Renal cortex interstitium (tissue), 11 donors: ENCODE measurements at regions not wholly inside any gene's neighbourhood (a gene's known extent, or its start where the extent isn't known, plus 50 kb on each side); places are given as distances from the start of the nearest gene placed in this dataset.
A peak's percentile ranks its signal among the peaks of the same experiment; 100 is the strongest.
"Not testable (repeated sequence)": the region's sequence is repeated elsewhere in the genome, so short reads cannot be mapped to it uniquely, and the experiment has no call there.

Source experiments
- DNase-seq, 11 donors: peaks; one replicate each; pipeline ENCODE4 v3.0.0-alpha.2; 2013; ENCODE audit warnings: low read depth in 9 of 11, low spot score in 4 of 11; ENCODE audit errors: extremely low read depth in 1 of 11

DNA sequence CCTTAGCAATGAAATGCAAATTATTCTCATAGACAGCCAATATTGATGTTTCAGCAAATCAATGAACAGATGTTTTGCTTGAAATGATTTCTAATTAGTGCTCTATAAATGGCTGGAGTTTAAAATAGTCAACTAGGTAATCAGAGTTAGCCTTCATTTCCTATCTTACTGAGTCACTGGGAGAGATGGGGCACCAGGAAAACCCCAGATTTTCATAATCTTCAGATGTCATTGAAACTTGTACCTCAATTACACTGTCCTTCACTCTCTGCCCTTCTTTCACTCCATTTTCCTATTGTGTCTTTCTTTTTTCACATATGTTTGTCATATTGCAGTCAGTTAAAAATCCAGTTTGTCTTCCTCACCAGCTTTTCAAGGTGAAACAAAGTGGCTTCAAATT lies 92.7 kb downstream of the C12orf75 start:
- DNase-seq = no peak

DNA sequence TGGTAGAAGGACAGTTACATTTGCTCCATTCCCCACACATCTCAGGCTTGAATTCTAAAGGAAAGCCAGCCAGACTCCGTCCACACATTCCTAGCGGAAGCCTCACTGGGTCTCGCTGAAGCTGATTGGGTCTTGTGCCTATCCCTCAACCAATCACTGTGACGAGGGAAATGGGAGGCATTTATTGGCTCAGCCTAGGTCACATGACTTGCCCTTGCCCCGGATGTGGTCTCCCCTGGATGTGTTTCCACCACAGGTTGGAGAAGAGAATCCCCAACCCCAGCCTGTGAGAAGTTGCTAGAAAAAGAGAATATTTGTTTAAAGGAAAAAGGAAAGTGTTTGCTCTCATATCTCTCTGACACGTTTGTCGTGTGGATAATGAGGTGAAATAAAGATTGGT lies 93.4 kb downstream of the C12orf75 start:
- DNase-seq = no peak

DNA sequence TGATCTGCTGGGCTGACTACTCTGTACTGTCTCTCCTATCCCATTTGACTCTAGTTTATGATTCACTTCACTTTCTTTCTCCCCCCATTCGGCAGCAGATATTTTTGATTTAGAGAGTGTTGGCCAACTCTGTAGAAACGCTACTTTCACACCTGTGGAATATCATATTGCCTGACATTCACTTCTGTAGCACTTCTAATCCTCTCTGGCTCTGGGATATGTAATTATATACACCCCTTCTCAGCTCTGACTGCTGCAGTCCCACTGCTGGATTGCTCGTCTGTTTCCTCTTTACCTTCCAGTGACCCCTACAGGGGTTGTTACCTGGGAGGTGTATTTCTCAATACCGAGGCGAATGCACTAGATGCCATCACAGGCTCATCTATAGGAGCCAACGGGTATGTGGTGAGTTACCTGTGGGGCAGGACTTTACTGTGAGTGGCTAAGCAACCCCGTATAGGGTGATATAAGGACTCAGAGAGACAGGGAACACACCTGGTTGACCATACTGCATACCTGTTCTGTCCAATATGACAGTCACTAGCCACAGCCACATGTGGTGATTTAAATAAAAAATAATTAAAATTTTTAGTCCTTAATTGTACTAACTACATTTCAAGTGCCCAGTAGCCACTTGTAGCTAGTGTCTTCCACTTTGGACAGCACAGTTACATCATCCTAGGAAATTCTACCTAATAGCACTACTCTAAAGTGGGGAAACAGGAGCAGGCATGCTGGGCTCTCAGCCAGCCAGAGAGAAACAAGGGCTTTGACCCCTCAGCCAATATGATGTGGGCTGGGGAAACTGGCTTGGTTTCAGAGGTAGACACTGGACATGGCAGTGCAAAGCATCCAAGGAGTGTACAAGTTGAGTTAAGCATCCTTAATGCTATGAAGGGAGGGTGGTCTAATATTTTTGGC lies 95.0 kb downstream of the C12orf75 start:
- DNase-seq = no peak

DNA sequence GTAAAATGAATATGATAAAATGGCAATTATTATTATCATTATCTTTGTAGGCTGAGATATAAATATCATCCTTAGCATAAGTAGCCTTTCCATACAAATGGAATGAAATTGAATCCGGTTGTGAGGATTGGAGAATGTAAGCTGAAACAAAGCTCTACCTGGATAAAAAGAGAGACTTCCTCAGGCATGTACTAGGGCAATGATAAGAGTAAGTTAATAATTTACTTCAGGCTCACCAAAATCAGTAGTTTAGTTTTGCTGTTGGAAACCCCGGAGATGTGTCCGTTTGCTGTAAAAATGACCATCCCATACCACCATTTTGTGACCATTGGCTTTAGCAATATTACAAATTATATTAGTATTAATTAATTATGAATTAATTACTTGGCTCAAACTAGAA lies 96.3 kb downstream of the C12orf75 start:
- DNase-seq = no peak

DNA sequence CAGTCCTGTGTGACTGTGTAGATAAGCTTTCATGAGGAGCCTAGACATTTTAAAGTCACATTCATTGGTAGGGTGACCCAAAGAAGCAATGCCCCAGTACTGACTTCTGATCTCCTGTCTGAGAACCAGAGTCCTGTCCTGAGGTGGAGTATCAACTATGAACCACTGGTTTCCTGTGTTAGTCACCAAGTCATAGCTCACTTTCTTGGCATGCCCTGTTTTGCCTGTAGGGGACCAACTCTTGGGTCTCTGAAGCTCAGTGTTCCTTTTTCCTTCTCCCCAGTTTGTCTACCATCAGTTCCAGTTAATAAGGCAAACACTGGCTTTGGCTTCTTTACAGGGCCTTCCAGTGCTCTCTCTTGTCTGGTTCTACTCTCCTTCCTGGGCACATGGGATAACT lies 97.4 kb downstream of the C12orf75 start:
- DNase-seq = no peak

DNA sequence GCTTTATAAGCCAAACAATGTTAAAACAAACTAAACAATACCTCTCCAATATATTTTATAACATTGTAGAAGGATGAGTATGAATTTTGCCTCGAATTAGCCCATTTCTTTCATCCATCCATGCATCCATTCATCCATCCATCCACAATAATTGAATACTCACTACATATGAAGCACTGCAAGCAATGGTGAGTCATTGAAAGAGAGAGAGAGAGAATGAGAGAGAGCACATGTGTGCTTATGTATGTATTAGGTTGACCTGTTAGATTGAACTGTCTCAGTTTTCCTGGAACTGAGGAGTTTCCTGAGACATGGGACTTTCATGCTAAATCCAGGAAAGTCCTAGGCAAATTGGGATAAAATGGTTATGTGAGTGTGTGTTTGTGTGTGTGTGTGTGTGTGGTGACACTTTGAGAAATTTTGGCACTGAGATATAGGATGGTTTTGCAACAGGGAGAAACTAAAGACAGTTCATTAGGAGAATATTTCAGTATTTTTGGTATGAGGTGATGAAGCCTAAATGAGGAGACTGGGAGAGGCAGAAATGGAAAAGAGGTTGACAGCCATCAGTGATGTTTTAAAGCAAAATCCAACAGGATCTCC lies 98.4 kb downstream of the C12orf75 start:
- no peak for DNase-seq

DNA sequence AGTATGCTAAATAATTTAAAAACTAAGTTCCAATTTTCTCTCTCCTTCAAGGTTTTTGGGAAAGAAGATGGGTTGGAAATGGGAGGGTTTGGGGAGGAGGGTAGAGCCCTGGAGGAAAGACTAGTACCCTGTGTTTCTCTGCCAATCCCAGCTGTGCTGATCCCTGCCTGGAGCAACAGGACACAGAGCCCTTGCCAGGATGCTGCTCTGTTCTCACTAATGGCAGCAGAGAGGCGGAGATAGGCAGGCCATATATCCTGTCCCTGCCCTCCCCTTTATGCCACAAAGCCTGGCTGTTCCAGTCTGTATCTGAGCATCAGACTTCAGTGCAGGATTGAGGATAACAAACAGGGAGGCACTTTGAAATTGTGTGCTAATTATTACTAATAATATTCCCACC lies 99.0 kb downstream of the C12orf75 start:
- DNase-seq = no peak

DNA sequence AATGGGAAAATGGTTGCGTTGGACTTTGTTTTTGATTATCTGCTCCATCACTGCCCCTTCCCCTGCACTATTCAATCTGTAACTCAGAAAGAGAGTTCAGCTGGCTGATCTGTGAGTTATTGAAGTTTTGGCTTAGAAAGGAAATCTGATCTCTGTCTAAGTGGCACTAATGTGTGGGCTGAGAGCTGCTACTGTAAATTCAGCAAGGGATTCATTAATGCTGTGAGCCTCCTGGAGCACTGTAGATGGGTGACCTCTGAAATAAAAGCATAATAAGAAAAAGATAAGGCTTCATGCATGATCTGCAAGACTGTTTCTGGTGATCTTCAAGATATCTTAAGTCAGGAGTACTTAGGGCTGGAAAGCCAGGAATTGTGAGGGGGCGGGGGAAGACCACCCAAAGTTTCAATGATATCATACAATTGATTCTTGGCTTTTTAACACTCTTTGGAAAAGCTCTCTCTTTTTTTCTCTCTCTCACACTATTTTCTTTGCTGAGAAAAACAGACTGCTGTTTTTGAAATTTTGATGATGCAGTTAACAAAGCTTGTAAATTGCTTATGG lies 101.1 kb downstream of the C12orf75 start:
- DNase-seq = no peak

DNA sequence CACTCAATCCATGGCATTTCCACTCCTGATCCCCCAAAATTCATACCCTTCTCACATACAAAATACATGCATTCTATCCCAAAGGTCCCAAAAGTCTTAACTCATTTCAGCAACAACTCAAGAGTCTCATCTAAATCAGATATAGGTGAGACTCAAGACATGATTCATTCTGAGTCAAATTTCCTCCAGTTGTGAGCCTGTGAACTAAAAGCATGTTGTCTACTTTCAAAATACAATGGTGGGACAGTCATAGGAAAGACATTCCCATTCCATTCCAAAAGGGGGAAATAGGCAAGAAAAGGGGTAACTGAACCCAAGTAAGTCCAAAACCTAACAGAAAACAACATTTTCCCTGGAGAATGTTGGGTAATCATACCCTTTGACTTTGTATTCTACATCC lies 103.3 kb downstream of the C12orf75 start:
- DNase-seq = no peak

DNA sequence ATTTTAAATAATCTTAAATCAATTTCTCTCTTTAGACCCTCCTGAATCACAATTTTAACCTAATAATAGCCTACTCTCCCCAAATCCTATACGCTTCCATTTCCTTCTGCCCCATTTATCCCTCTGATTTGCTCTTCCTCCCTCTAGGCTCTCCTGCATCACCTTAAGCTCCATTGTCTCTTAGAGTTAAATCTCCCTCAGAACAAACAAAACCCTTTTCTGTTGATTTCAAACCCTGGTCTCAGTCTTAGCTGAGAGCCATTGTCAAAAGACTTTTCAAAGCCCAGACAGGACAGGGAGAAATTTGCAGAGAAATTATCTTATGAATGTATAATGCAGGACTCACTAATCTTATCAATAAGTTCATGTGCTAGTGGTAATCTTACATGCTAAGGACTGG lies 106.1 kb downstream of the C12orf75 start:
- no peak for DNase-seq

DNA sequence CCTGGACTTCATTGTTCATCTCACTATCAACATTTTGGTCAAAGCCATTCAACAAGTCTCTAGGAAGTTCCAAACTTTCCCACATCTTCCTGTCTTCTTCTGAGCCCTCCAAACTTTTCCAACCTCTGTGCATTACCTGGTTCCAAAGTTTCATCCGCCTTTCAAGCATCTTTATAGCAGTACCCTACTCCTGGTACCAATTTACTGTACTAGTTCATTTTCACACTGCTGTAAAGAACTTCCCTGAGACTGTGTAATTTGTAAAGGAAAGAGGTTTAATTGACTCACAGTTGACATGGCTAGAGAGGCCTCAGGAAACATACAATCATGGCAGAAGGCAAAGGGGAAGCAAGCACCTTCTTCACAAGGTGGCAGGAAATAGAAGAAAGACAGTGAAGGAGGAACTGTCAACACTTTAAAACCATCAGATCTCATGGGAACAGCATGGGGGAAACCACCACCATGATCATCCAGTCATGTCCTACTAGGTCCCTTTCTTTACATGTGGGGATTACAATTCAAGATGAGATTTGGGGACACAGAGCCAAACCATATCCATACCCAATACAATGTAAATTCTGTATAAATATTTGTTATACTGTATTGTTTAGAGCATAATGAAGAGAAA lies 109.7 kb downstream of the C12orf75 start:
- no peak for DNase-seq

DNA sequence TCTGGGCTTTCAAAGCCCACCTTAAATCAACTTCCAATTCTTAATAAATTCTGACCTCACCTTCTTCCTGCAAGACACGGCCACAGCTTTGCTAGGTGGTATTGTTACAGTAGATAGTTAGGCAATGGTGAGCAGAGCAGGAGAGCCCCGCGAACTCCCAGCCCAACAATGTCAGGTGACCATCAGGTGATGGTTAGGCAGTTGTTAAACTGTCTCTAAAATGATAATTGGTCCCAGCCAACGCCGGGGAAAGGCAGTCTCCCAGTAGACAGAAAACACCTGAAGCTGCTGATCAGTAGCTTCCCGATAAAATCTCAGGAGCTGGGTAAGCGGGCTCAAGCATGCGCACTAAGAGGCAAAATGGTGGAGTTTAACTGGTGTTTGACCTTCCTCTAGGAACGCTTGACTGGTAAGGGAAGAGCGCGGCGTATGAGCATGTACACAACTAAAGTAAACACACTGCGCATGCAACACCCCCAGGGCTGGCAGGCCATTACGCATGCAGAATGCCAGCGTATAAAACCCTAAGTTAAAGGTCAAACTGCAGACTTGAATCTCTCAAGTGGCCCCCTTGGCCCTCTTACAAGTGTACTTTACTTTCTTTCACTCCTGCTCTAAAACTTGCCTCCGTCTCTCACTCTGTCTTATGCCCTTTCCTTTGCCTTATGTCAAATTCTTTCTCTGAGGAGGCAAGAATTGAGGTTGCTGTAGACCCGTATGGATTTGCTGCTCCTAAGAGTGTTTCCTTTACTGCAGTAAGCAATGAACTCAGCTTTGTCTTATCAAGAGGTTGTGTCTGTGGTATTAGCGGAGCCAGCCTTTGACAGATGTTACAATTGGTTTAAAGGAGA lies 113.5 kb downstream of the C12orf75 start:
- no peak for DNase-seq

DNA sequence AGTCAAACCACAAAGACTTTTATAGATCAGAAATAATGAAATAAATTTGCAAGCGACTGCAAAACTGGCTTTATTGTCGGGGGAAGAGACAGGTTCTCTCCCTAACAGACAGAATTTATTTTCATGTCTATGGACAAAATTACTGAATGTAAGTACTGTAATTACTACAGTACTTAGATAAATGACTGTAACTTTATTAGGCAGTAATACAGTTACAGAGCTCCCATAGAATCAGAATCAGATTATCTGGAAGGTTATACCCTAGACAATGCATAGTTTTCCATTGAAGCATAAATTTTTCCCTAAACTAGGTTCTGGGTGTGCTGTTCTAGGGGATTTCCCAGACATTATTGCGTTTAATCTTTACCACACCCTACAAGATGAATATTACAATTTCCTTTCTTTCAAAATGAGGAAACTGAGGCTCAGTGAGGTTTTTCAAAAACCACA lies 114.2 kb downstream of the C12orf75 start:
- DNase-seq = no peak

DNA sequence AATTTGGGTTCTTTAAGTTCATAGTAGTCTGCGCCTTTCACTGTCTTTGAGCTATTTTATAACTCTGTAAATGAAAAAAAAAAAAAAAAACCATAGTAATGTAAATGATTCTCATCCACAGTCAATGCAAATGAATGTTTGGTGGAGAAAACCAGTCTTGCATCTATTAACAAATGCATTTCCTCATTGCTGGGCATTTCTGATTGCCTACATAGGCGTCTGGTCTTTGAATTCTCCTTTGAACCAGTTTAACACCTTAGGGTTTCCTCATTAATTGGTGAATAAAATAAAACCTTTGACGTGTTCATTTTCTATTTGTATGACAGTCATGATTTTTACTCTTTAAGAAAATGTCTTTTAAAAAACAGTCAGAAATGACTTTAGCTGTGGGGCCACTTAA lies 114.8 kb downstream of the C12orf75 start:
- peak in 1 of 11 donors; percentile 8 for DNase-seq

DNA sequence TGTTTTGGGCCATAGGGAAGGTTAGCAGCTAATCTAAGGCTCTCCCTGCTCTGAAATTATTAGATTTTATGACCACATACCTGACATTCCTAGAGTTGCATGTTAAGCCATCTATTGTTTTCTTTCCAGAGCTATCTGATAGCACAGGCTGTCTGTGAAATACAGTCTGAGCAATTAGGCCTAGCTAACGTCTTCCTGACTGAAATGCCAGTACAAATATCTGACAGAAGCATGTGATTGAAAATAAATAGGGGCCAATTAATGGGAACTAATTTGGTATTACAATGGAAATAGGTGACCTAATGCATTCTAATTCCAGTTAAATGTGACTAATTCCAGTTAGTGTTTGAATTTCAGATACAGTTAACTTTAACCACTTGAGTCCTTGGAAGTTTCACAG lies 115.2 kb downstream of the C12orf75 start:
- peak in 5 of 11 donors; percentile 20 to 51 (median 35) for DNase-seq

DNA sequence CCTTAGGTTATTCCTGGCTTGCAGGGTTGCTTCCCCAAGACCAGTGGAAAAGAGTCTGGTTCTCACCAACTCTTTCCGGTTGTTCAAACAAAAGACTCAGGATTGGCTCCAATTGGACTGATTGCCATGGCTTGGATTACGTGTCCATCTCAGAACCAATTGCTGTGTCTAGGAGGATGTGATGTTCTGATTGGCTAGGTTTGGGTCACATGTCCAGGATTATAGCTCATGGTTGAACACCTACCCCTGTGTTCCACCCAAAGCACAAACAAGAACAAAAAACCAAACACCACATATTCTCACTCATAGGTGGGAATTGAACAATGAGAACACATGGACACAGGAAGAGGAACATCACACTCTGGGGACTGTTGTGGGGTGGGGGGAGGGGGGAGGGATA lies 116.0 kb downstream of the C12orf75 start:
- not testable (repeated sequence) for DNase-seq

DNA sequence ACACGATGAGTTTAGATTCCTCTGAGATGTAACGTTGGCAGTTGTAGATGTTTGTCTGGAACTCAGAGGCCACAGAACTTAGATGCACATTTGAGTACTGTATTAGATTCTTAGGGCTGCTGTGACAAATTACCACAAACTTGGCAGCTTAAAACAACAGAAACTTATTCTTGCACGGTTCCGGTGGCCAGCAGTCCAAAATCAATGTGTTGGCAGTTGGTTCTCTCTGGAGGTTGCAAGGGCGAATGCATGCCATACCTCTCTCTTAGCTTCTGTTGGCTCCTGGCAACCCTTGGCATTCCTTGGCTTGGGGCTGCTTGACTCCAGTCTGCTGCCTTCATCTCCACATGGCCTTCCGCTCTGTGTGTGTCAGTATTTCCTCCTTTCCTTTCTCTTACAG lies 118.9 kb downstream of the C12orf75 start:
- DNase-seq = no peak

DNA sequence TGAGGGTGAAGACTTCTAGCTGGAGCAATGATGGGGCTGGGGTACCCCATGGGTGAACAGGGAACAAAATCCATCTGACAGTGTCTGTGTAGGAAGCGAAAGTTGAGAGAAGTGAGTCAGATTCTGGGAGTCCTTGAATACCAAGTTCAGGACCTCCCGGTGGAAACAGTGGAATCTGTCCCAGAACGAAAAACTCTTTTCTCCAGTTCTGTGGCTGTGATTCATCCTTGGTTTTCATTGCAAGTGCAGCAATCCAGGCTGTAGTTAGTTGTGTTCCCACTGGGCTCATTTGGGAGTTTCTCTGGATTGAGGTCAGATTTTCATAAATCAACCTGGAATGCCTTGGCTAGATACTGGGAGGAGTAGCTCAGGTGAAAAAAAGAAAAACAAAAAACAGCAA lies 120.7 kb downstream of the C12orf75 start:
- no peak for DNase-seq

DNA sequence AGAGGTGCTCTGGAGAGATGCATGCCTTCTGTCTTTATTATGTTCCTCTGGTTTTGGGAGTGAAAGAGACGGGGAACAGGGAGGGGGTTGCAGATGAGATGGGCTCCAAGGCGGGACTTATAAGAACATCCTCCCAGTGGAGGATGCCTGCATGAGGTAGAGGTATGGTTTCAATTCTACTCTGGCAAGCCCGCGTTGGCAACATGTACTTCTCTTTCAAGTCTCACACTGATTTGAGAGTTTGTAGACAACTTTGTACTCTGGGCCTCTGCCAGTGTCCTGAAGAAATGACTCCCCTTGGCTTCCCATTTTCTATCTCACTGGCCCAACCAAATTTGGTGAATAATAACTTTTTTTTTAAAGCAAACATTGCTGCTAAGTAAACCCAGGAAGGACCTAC lies 121.3 kb downstream of the C12orf75 start:
- DNase-seq = no peak
